HG03175 (cell line): ENCODE measurements at regions not wholly inside any gene's neighbourhood (a gene's known extent, or its start where the extent isn't known, plus 50 kb on each side); places are given as distances from the start of the nearest gene placed in this dataset.

ENCODE experiments used
- ATAC-seq: cut with Tn5 transposase; IDR thresholded peaks from one replicate; pipeline ENCODE4 v1.9.1; 2021; ENCODE audit warnings: mild to moderate bottlenecking, moderate library complexity; ENCODE audit not compliant: unreplicated experiment

- ATAC-seq, result no peak
Measured at GRCh38 chr10:70966646-70967553, 78.5 kb upstream of the PCBD1 start.

- ATAC-seq, result no peak
Measured at GRCh38 chr10:70967591-70968587, 79.5 kb upstream of the PCBD1 start.

- no peak for ATAC-seq
Measured at GRCh38 chr10:70969188-70969587, 80.8 kb upstream of the PCBD1 start.

GRCh38 chr10:70970830-70971229, 82.5 kb upstream of the PCBD1 start:
- ATAC-seq, result no peak

GRCh38 chr10:70973275-70973674, 84.9 kb upstream of the PCBD1 start:
- ATAC-seq, result no peak

GRCh38 chr10:70974351-70974901, 86.1 kb upstream of the PCBD1 start:
- no peak for ATAC-seq

- ATAC-seq, result no peak
Measured at GRCh38 chr10:70974920-70975319, 86.6 kb upstream of the PCBD1 start.

- no peak for ATAC-seq
Measured at GRCh38 chr10:70976063-70976695, 87.8 kb upstream of the PCBD1 start.

- ATAC-seq, result no peak
Measured at GRCh38 chr10:70977625-70978024, 89.3 kb upstream of the PCBD1 start.

- ATAC-seq, result no peak
Measured at GRCh38 chr10:70978181-70978580, 89.8 kb upstream of the PCBD1 start.

- no peak for ATAC-seq
Measured at GRCh38 chr10:70978816-70979480, 90.6 kb upstream of the PCBD1 start.

- no peak for ATAC-seq
Measured at GRCh38 chr10:70980687-70981086, 92.3 kb upstream of the PCBD1 start.

- ATAC-seq, result no peak
Measured at GRCh38 chr10:70981171-70981836, 92.9 kb upstream of the PCBD1 start.

GRCh38 chr10:70981936-70982335, 93.6 kb upstream of the PCBD1 start:
- ATAC-seq, result no peak

GRCh38 chr10:70982443-70982842, 94.1 kb upstream of the PCBD1 start:
- ATAC-seq, result peak; percentile 72

- ATAC-seq, result no peak
Measured at GRCh38 chr10:70984986-70985722, 96.8 kb upstream of the PCBD1 start.

- ATAC-seq, result no peak
Measured at GRCh38 chr10:70985824-70986622, 97.7 kb upstream of the PCBD1 start.

GRCh38 chr10:70986623-70986950, 98.2 kb upstream of the PCBD1 start:
- ATAC-seq, result no peak
